ENCODE measurements at regions not wholly inside any gene's neighbourhood (a gene's known extent, or its start where the extent isn't known, plus 50 kb on each side); places are given as distances from the start of the nearest gene placed in this dataset.

- no peak for TF ChIP-seq POLR2AphosphoS5 (IDR thresholded peaks at IDR 0.05; ENCODE audit: low read depth, low read length)
- no peak for TF ChIP-seq POLR2A (IDR thresholded peaks at IDR 0.05; ENCODE audit: low read depth, low read length)
Observed at GRCh38 chr12:92020983-92021665, 124.5 kb downstream of the BTG1 start.

Data from GM12891 (cell line).